Panc1 (cell line): ENCODE measurements at regions not wholly inside any gene's neighbourhood (a gene's known extent, or its start where the extent isn't known, plus 50 kb on each side); places are given as distances from the start of the nearest gene placed in this dataset.
A peak's percentile ranks its signal among the peaks of the same experiment; 100 is the strongest.

Experiments
- CTCF ChIP-seq: fragments of 450-650 bp; IDR thresholded peaks from 2 replicates; pipeline ENCODE4 v1.5.1; 2017; ENCODE audit warnings: mild to moderate bottlenecking
- POLR2AphosphoS5 ChIP-seq: IDR thresholded peaks from 2 replicates; pipeline ENCODE4 v1.6.1; 2012; ENCODE audit warnings: mild to moderate bottlenecking, low read depth, low read length, moderate library complexity
- TCF7L2 ChIP-seq: IDR thresholded peaks from 2 replicates; pipeline ENCODE4 v1.6.1; 2011; ENCODE audit warnings: mild to moderate bottlenecking, low read depth, low read length, inconsistent platforms
- TF ChIP-seq, protein P1 (sequence below), 2 experiments: IDR thresholded peaks; 2 replicates each; pipeline ENCODE4 v1.6.1; 2011 to 2012; ENCODE audit warnings: low read depth in 2 of 2, control low read depth in 1 of 2, low read length in 1 of 2, mild to moderate bottlenecking in 1 of 2, moderate library complexity in 1 of 2; ENCODE audit not compliant: insufficient read depth in 1 of 2

DNA sequence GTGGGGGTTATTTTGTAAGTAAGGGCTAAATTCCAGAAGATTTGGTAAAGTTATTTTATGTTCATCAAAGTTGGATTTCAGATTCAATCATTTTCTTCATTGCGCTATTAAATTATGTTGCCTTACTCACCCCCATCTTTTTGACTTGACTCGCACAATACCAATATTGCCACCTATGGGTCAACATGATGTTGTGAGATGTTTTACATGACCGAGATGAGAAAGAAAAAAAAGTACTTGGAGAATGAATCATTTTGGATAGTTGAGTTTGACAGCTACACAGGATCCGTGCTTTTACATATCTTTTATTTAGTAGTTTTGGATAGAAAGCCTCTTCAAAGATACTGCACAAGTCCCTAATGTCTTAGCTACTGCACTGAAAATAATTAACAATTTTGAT is 224.2 kb upstream of the EMCN start:
- TF ChIP-seq POLR2AphosphoS5 (no peak), CTCF (peak; percentile 34; the same call in 1 of the 2 replicates), TCF7L2 (no peak)
- TF ChIP-seq, protein P1, sequence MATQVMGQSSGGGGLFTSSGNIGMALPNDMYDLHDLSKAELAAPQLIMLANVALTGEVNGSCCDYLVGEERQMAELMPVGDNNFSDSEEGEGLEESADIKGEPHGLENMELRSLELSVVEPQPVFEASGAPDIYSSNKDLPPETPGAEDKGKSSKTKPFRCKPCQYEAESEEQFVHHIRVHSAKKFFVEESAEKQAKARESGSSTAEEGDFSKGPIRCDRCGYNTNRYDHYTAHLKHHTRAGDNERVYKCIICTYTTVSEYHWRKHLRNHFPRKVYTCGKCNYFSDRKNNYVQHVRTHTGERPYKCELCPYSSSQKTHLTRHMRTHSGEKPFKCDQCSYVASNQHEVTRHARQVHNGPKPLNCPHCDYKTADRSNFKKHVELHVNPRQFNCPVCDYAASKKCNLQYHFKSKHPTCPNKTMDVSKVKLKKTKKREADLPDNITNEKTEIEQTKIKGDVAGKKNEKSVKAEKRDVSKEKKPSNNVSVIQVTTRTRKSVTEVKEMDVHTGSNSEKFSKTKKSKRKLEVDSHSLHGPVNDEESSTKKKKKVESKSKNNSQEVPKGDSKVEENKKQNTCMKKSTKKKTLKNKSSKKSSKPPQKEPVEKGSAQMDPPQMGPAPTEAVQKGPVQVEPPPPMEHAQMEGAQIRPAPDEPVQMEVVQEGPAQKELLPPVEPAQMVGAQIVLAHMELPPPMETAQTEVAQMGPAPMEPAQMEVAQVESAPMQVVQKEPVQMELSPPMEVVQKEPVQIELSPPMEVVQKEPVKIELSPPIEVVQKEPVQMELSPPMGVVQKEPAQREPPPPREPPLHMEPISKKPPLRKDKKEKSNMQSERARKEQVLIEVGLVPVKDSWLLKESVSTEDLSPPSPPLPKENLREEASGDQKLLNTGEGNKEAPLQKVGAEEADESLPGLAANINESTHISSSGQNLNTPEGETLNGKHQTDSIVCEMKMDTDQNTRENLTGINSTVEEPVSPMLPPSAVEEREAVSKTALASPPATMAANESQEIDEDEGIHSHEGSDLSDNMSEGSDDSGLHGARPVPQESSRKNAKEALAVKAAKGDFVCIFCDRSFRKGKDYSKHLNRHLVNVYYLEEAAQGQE (IDR thresholded peaks at IDR 0.05; ENCODE audit: insufficient read depth in 1 of 2, low read depth in 2 of 2, low read length in 1 of 2), result no peak
